Central memory CD8-positive, alpha-beta T cell (primary cell): ENCODE measurements at regions not wholly inside any gene's neighbourhood (a gene's known extent, or its start where the extent isn't known, plus 50 kb on each side); places are given as distances from the start of the nearest gene placed in this dataset.

ENCODE experiments used
- ATAC-seq: fragments of 150-1000 bp; cut with Tn5 transposase; replicated peaks from 2 replicates; pipeline ENCODE4 v1.10.0; 2022; ENCODE audit warnings: mild to moderate bottlenecking, moderate FRiP score, moderate number of reproducible peaks; ENCODE audit not compliant: poor library complexity, severe bottlenecking; ENCODE audit errors: extremely low read depth
- DNase-seq, 2 donors: peaks; one replicate each; pipeline ENCODE4 v3.0.0; 2021; ENCODE audit warnings: low spot score in 2 of 2
- H3K27ac Mint-ChIP-seq: one replicate; pipeline ENCODE4 v1.8.0; 2022; ENCODE audit warnings: low read depth, mild to moderate bottlenecking, moderate library complexity, mixed read lengths
- H3K27me3 Mint-ChIP-seq: one replicate; pipeline ENCODE4 v1.8.0; 2022; ENCODE audit warnings: mixed read lengths
- H3K36me3 Mint-ChIP-seq: one replicate; pipeline ENCODE4 v1.8.0; 2022; ENCODE audit warnings: mild to moderate bottlenecking, moderate library complexity, mixed read lengths; ENCODE audit not compliant: insufficient read depth
- H3K4me1 Mint-ChIP-seq: one replicate; pipeline ENCODE4 v1.8.0; 2022; ENCODE audit warnings: mixed read lengths
- H3K4me3 Mint-ChIP-seq: one replicate; pipeline ENCODE4 v1.8.0; 2022; ENCODE audit warnings: mild to moderate bottlenecking, moderate library complexity, mixed read lengths
- H3K9me3 Mint-ChIP-seq: one replicate; pipeline ENCODE4 v1.8.0; 2022; ENCODE audit warnings: mixed read lengths

DNA sequence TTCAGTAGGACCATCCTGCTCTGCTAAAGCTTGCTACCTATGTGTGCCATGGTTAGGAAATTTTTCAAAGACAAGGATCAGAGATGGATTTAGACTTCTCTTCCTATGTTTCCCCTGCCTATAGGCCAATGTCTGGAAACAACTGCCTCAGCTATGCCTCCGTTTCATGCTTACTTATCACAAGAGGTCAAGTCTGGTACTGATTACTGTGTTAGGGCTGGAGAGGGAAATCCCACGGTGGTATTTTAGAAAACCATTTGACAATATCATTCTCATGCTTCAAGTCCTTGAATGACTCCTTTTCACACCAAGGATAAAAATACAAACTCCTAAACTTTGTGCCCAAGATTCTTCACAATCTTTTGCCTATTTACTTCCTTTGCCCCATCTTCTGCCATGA lies 484.3 kb downstream of the DHX35 start:
- no peaks in the 10 kb centered on the region for H3K27me3 Mint-ChIP-seq
- peaks cover 2% of the 10 kb centered on the region for H3K36me3 Mint-ChIP-seq
- DNase-seq (no peak), ATAC-seq (no peak)
- H3K4me3 Mint-ChIP-seq: no peak overlapping the region
- H3K27ac Mint-ChIP-seq: no peak overlapping the region
- no peaks in the 10 kb centered on the region for H3K9me3 Mint-ChIP-seq
- no peaks in the 10 kb centered on the region for H3K4me1 Mint-ChIP-seq

DNA sequence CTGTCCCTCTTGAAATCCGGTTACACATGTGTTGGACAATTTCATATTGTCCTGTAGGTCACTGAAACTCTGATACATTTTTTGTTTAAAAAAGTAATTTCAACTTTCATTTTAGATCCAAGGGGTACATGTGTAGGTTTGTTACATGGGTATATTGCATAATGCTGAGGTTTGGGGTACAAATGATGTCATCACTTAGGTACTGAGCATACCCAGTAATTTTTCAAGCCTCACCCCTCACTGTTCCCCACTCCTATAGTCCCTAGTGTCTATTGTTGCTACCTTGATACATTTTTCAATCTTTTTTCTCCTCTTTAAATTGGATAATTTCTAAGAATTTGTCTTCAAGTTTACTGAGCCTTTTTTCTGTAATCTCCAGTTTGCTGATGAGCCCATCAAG lies 483.0 kb downstream of the DHX35 start:
- no peaks in the 10 kb centered on the region for H3K9me3 Mint-ChIP-seq
- DNase-seq: no peak
- H3K4me3 Mint-ChIP-seq: no peak overlapping the region
- H3K27ac Mint-ChIP-seq: no peak overlapping the region
- no peak for ATAC-seq
- H3K4me1 Mint-ChIP-seq: no peaks in the 10 kb centered on the region
- H3K27me3 Mint-ChIP-seq: no peaks in the 10 kb centered on the region
- H3K36me3 Mint-ChIP-seq: peaks cover 2% of the 10 kb centered on the region

DNA sequence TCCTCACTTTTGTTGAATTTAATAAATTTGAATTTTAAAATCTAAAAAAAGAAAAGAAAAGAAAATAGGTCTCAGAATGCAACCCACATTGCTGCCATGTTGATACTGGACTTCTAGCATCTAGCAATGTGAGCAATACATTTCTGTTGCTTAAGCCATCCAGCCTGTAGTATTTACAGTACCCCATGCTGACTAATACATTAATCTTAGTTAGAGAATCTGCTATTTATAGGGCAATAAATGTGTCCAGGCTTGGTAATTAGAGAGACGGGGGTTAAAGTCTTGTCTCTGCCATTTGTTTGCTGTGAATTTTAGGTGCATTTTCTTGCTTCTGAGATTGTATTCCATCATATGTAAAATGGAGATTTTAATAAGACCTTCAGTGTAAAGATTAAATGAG lies 471.3 kb downstream of the DHX35 start:
- H3K36me3 Mint-ChIP-seq: peaks cover 1% of the 10 kb centered on the region
- H3K4me3 Mint-ChIP-seq: no peak overlapping the region
- H3K27ac Mint-ChIP-seq: no peak overlapping the region
- DNase-seq (no peak), ATAC-seq (no peak)
- peaks cover 6% of the 10 kb centered on the region for H3K9me3 Mint-ChIP-seq
- no peaks in the 10 kb centered on the region for H3K27me3 Mint-ChIP-seq
- H3K4me1 Mint-ChIP-seq: no peaks in the 10 kb centered on the region

DNA sequence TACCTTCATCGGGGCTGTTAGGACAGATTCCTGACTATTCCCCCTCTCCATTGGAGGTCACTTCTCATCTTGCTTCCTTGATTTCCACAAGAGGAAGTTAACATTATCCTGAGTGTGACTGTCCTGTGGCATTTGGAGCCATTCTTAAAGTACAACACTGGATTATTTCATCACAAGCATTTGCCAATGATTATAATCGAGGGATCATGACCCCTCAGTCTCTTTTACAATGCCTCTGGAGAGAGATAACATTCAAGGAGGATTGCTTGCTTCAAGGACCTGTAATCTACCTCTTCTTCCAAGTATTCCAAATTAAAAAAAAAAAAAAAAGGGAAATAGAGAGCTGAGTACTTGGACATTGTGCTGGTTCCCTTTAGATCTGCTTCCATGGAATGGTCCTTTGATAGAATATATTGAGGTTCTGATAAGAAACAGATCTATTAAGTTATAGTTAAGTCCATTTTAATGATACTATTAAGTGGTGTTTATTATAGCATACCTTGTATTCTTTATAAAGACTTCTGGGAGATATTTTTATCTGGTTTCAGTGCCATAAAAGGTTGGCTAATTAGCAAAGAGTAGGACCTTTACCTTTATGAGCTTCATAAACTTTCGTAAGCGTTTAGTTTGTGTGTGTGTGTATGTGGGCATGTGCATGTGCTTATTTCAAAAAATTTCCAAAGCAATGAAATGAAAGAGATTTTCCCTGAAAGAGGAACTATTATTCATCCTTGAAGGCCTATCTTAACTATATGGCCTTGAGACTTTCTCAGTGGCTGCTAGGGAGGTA lies 469.1 kb downstream of the DHX35 start:
- no peaks in the 10 kb centered on the region for H3K4me1 Mint-ChIP-seq
- peaks cover 6% of the 10 kb centered on the region for H3K9me3 Mint-ChIP-seq
- DNase-seq (no peak), ATAC-seq (no peak)
- no peak overlapping the region for H3K27ac Mint-ChIP-seq
- no peak overlapping the region for H3K4me3 Mint-ChIP-seq
- H3K27me3 Mint-ChIP-seq: no peaks in the 10 kb centered on the region
- H3K36me3 Mint-ChIP-seq: peaks cover 1% of the 10 kb centered on the region

GRCh38 chr20:39429726-39430125 lies 467.6 kb downstream of the DHX35 start:
- Mint-ChIP-seq H3K4me1 (no peaks in the 10 kb centered on the region), H3K9me3 (peaks cover 6% of the 10 kb centered on the region)
- no peak for DNase-seq

DNA sequence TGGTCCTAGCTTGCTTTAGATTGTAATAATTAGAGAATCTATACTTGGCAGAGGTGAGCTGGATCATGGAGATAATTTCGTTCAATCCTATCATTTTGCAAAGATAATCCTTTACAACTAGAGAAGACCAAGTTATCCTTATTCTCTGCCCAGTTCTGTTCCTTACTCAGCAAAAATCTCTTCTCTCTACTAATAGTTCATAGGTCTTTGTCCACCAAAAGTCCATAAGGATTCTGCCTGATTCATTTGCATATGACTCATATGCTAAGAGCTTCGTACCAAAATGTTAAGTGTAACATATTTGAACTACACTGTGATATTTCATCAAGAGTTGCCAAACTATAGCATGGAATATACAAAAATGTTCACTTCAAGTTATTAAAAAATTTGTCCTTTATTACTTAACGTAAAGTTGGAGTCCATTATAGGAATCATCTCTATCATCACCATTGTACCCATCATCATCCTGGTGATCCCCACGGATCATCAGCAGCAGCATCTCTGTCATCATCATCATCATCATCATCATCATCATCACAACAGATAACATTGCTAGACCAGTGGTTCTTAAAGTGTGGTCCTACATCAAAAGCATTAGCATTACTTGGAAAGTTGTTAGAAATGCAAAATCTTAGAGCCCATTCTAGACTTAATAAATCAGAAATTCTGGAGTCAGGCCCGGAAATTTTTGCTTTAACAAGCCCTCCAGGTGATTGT lies 463.0 kb downstream of the DHX35 start:
- Mint-ChIP-seq H3K36me3 (peaks cover 1% of the 10 kb centered on the region), H3K27me3 (no peaks in the 10 kb centered on the region), H3K4me3 (no peak overlapping the region), H3K4me1 (no peaks in the 10 kb centered on the region), H3K27ac (no peak overlapping the region), H3K9me3 (no peaks in the 10 kb centered on the region)
- ATAC-seq (no peak), DNase-seq (no peak)

More at GRCh38 chr20:39429726-39430125, 467.6 kb downstream of the DHX35 start:
- Mint-ChIP-seq H3K4me3 (no peak overlapping the region), H3K27ac (no peak overlapping the region), H3K27me3 (no peaks in the 10 kb centered on the region), H3K36me3 (peaks cover 1% of the 10 kb centered on the region)
- no peak for ATAC-seq

DNA sequence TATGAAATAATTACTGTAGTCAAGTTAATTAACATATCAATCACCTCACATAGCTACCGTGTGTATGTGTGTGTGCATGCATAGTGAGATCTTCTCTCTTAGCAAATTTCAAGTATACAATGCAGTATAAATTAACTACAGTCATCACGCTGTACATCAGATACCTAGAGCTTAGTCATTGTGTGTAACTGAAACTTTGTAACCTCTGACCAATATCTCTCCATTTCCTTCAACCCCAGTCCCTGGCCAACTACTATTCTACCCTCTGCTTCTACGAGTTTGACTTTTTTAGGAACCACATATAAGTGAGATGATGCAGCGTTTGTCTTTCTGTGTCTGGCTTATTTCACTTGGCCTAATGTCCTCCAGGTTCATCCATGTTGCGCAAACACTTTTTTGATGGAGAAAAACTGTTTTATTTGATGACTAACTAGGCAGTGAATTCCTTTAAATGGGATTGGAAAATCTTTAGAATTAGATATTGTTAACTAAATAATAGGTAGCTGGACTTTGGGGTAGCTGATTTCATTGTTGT lies 459.5 kb downstream of the DHX35 start:
- no peak for ATAC-seq
- no peak for DNase-seq
- H3K36me3 Mint-ChIP-seq: no peaks in the 10 kb centered on the region
- H3K4me1 Mint-ChIP-seq: no peaks in the 10 kb centered on the region
- H3K9me3 Mint-ChIP-seq: no peaks in the 10 kb centered on the region
- H3K4me3 Mint-ChIP-seq: no peak overlapping the region
- no peak overlapping the region for H3K27ac Mint-ChIP-seq
- no peaks in the 10 kb centered on the region for H3K27me3 Mint-ChIP-seq

- Mint-ChIP-seq H3K36me3 (no peaks in the 10 kb centered on the region), H3K4me3 (no peak overlapping the region), H3K9me3 (no peaks in the 10 kb centered on the region), H3K27me3 (peaks cover under 1% of the 10 kb centered on the region), H3K27ac (no peak overlapping the region), H3K4me1 (no peaks in the 10 kb centered on the region)
- DNase-seq (no peak), ATAC-seq (no peak)
Observed at GRCh38 chr20:39412091-39412490, 449.9 kb downstream of the DHX35 start.

- ATAC-seq (no peak), DNase-seq (no peak)
- no peaks in the 10 kb centered on the region for H3K27me3 Mint-ChIP-seq
- H3K36me3 Mint-ChIP-seq: no peaks in the 10 kb centered on the region
- H3K4me1 Mint-ChIP-seq: no peaks in the 10 kb centered on the region
- H3K9me3 Mint-ChIP-seq: peaks cover 12% of the 10 kb centered on the region
- no peak overlapping the region for H3K4me3 Mint-ChIP-seq
- H3K27ac Mint-ChIP-seq: no peak overlapping the region
Observed at GRCh38 chr20:39399463-39399862, 437.3 kb downstream of the DHX35 start.

GRCh38 chr20:39398656-39399055 lies 436.5 kb downstream of the DHX35 start:
- ATAC-seq (no peak), DNase-seq (no peak)
- no peak overlapping the region for H3K27ac Mint-ChIP-seq
- H3K36me3 Mint-ChIP-seq: no peaks in the 10 kb centered on the region
- no peaks in the 10 kb centered on the region for H3K27me3 Mint-ChIP-seq
- no peaks in the 10 kb centered on the region for H3K4me1 Mint-ChIP-seq
- H3K4me3 Mint-ChIP-seq: no peak overlapping the region
- H3K9me3 Mint-ChIP-seq: peaks cover 12% of the 10 kb centered on the region

DNA sequence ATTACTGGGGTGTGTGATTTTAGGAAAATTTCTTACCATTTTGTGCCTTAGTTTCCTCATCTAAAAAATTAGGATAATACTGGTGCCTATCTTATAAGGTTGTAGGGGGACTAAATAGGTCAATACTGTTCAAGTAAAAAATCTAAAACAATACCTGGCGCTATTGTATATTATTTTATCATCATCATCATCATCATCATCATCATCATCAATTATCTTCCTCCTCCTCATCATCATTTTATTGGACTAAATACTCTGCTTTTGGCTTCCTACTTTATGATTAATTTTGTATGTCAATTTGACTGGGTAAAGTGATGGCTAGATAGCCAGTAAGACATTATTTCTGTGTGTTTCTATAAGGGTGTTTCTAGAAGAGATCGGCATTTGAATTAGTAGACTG lies 435.5 kb downstream of the DHX35 start:
- H3K4me1 Mint-ChIP-seq: no peaks in the 10 kb centered on the region
- H3K27ac Mint-ChIP-seq: no peak overlapping the region
- H3K4me3 Mint-ChIP-seq: no peak overlapping the region
- DNase-seq: no peak
- ATAC-seq: no peak
- H3K36me3 Mint-ChIP-seq: no peaks in the 10 kb centered on the region
- peaks cover 12% of the 10 kb centered on the region for H3K9me3 Mint-ChIP-seq
- no peaks in the 10 kb centered on the region for H3K27me3 Mint-ChIP-seq

DNA sequence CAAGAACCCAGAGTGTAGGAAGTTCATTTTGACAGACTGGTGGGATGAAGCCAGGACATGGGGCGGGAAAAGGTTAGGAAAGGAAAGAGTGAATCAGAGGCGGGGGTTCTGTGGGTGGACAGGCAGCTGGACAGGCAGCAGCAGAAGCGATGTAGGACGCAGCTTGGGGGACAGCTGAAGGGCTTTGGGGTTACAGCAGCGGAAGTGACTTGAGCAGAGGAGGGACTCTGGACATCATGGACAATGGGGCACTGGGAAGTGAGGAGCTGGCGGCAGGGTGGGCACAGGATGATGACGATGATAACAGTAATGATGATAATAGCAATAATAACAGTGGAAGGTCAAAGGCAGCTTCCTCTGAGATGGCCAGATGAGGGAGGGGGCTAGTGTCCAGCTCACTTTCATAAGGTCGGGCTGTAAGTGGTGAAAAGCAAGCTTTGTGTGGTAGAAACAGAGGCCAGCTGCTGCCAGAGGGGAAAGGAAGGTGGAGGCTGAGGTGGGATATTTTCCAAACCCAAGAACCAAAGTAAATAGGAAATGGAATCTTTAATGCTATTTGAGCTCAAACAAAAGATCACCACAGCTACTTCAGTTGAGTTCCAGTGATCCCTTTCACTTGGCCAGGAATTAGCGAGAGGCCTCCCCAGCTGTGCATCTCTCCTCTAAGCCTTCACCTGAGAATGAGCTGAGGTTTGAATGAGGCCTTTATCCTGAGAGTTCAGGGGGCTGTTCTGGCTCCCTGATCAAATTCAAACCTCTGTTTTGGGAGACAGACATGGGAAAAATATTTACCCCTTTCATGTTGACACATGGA lies 433.5 kb downstream of the DHX35 start:
- H3K36me3 Mint-ChIP-seq: no peaks in the 10 kb centered on the region
- DNase-seq (no peak), ATAC-seq (no peak)
- H3K4me1 Mint-ChIP-seq: no peaks in the 10 kb centered on the region
- peaks cover 6% of the 10 kb centered on the region for H3K9me3 Mint-ChIP-seq
- H3K4me3 Mint-ChIP-seq: no peak overlapping the region
- no peak overlapping the region for H3K27ac Mint-ChIP-seq
- H3K27me3 Mint-ChIP-seq: peaks cover 6% of the 10 kb centered on the region
